Body of pancreas (tissue), 4 donors: ENCODE measurements at regions not wholly inside any gene's neighbourhood (a gene's known extent, or its start where the extent isn't known, plus 50 kb on each side); places are given as distances from the start of the nearest gene placed in this dataset.

Source experiments
- ATAC-seq: fragments of 150-250 bp; one replicate; pipeline ENCODE4 v1.9.1; 2016
- DNase-seq, 4 donors: peaks; one replicate each; pipeline ENCODE4 v3.0.0-alpha.2; 2019
- H3K27ac ChIP-seq, 4 donors: fragments of 200-600 bp; sonication (generic); 1 replicate in 3 of 4; 2 replicates in 1 of 4; pipeline versions ENCODE4 v1.5.1 to v1.6.1; 2016 to 2019; ENCODE audit warnings: mild to moderate bottlenecking in 1 of 4, mixed read lengths in 1 of 4, moderate library complexity in 1 of 4
- H3K27me3 ChIP-seq, 2 donors: fragments of 200-600 bp; sonication (generic); one replicate each; pipeline ENCODE4 v1.6.0; 2016; ENCODE audit warnings: mild to moderate bottlenecking in 1 of 2
- H3K36me3 ChIP-seq, 2 donors: fragments of 200-600 bp; sonication (generic); replicated peaks in 1 of 2; 2 replicates each; pipeline ENCODE4 v1.5.1; 2016; ENCODE audit warnings: low read depth in 2 of 2; ENCODE audit not compliant: insufficient read depth in 1 of 2
- H3K4me1 ChIP-seq: fragments of 200-600 bp; sonication (generic); one replicate; pipeline ENCODE4 v1.6.0; 2016
- H3K4me3 ChIP-seq, 2 donors: fragments of 200-600 bp; sonication (generic); 1 replicate in 1 of 2; 2 replicates in 1 of 2; pipeline ENCODE4 v1.5.1; 2016 to 2019
- H3K9me3 ChIP-seq, 3 donors: fragments of 200-600 bp; sonication (generic); 1 replicate in 2 of 3; 2 replicates in 1 of 3; pipeline ENCODE4 v1.5.1; 2016
- POLR2A ChIP-seq, 3 donors: fragments of 450-650 bp; IDR thresholded peaks; one replicate each; pipeline ENCODE4 v1.6.1; 2016; ENCODE audit warnings: antibody characterized with exemption in 3 of 3, mild to moderate bottlenecking in 2 of 3
- WGBS, 2 donors: methylation state at CpG; one replicate each; pipeline ENCODE4 v1.1.5; 2017; 5-methylcytosine and 5-hydroxymethylcytosine counted together
- intact Hi-C: fragments of 100-400 bp; cut with DNase I; formaldehyde crosslinking; loops from one replicate; pipeline ENCODE4 v1.15.1; 2023
- TF ChIP-seq, protein P1 (sequence below), 7 experiments: fragments of 450-650 bp in 4 of 7; fragments of 200-600 bp in 3 of 7; sonication (generic) in 3 of 7; IDR thresholded peaks; one replicate each; pipeline ENCODE4 v1.5.1; 2016 to 2019; ENCODE audit warnings: antibody characterized with exemption in 7 of 7

DNA sequence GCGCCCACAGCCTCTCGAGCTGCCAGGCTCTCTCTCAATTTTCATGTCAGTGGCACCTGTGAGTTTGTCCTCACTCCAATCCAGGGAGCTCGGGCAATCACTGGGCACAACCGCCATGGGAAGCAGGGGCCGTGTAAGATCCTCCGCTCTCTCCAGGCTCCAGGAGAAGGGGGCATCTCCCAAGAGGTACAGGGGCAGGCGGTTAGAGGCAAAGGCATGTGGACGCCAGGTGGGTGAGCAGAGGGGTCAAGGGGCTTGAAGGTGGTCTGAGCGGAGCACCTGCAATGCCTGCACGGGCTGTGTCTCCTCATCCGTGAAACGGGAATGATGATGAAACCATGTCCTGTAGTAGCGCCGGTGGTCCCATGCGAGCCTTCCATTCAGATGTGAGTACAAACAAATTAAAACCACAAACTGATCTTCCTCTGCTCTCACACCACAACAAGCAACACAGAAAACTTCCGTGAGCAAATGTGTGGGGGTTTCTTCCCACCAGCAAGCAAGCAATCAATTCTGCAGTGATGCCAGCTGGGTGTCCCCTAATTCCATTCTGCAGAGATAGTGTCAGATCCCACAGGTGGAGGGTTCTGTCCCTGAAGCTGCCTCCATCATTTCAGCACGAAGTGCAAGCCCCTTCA lies 222.5 kb upstream of the PMEPA1 start:
- no peaks in the 10 kb centered on the region for H3K9me3 ChIP-seq

DNA sequence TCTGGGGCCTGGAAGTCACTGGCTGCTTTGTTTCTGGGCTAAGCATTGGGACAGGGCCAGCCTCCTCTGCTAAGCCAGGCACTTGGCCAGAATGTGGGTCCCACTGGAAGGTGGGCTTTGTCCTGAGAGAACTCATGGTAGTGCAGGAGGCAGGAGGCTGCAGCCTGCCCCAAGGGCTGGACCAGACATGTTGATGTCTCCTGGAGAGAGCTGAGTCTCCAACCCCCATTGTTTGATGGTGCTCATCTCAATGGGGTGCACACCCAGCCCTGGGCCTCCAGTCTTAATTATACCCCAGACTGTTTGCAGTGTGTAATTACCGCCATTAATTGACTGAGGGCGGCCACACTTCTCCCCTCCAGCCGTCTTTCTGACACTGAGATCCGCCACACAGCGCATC lies 220.5 kb upstream of the PMEPA1 start:
- DNase-seq = no peak
- TF ChIP-seq, protein P1, sequence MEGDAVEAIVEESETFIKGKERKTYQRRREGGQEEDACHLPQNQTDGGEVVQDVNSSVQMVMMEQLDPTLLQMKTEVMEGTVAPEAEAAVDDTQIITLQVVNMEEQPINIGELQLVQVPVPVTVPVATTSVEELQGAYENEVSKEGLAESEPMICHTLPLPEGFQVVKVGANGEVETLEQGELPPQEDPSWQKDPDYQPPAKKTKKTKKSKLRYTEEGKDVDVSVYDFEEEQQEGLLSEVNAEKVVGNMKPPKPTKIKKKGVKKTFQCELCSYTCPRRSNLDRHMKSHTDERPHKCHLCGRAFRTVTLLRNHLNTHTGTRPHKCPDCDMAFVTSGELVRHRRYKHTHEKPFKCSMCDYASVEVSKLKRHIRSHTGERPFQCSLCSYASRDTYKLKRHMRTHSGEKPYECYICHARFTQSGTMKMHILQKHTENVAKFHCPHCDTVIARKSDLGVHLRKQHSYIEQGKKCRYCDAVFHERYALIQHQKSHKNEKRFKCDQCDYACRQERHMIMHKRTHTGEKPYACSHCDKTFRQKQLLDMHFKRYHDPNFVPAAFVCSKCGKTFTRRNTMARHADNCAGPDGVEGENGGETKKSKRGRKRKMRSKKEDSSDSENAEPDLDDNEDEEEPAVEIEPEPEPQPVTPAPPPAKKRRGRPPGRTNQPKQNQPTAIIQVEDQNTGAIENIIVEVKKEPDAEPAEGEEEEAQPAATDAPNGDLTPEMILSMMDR (IDR thresholded peaks at IDR 0.05) = no peak
- no peak for TF ChIP-seq POLR2A (IDR thresholded peaks at IDR 0.05)
- Histone ChIP-seq H3K27ac (no peak overlapping the region), H3K4me1 (peaks cover 12% of the 10 kb centered on the region), H3K27me3 (no peaks in the 10 kb centered on the region), H3K9me3 (no peaks in the 10 kb centered on the region), H3K36me3 (no peaks in the 10 kb centered on the region), H3K4me3 (no peak overlapping the region)
- intact Hi-C loops = no loop called here
- no peak for ATAC-seq
- WGBS, 2 donors = 59 to 79% methylated on average over 5 of the region's 5 CpGs

More for the DNA sequence above, 222.5 kb upstream of the PMEPA1 start:
- 63 to 71% methylated on average over 15 to 17 of the region's 17 CpGs for WGBS, 2 donors
- Histone ChIP-seq H3K4me1 (peaks cover 12% of the 10 kb centered on the region), H3K36me3 (no peaks in the 10 kb centered on the region), H3K4me3 (no peak overlapping the region), H3K27me3 (no peaks in the 10 kb centered on the region), H3K27ac (no peak overlapping the region)
- DNase-seq (no peak), ATAC-seq (no peak)
- intact Hi-C loops = no loop called here
- no peak for TF ChIP-seq POLR2A (IDR thresholded peaks at IDR 0.05)
- TF ChIP-seq, protein P1 (IDR thresholded peaks at IDR 0.05) = no peak

DNA sequence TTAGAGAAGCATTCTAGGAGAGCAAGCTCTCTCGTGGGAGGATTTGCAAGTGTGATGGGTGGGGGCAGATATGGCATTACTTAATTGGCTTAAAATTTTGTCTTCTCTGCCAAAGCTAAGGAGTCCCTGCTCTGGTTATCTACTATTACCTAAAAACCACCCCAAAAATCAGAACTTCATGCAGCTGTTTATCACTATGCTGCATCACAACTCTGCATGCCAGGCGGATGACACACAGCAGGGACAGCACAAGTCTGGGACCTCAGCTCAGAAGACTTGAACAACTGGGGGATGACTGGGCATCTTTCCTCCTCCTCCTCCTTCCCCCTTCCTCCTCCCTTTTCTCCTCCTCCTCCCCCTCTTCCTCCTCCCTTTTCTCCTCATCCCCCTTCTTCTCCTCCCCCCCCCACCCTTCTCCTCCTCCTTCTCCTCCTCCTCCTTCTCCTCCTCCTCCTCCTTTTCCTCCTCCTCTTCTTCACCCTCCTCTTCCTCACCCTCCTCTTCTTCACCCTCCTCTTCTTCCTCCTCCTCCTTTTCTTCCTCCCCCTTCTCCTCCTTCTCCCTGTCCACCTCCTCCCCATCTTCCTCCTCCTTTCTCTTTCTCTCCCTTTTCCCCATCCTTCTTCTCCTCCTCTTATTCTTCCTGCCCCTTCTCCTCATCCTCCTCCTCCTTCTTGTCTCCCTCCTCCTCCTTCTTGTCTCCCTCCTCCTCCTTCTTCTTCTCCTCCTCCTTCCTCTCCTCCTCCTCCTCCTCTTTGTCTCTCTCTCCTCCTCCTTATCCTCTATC lies 218.6 kb upstream of the PMEPA1 start:
- no peak for TF ChIP-seq POLR2A (IDR thresholded peaks at IDR 0.05)
- TF ChIP-seq, protein P1 (IDR thresholded peaks at IDR 0.05) = no peak
- no peak for DNase-seq

DNA sequence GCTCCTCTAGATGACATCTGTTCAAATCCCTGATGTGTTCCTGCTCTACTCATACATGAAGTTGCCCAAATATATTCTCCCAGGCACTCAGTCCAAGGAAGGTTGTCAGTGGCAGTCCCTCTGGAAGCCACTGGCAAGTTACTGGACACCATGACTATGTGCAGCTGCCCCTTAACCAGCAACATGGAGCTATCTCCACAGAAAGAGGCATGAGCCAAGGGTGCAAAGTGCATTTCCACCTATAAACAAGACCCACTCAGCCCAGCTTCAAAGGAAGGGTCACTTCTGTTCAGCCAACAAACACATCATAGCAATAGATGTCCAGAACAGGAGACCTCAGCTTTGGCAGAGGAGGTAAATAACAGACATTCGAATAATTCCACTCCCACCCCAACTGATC lies 217.6 kb upstream of the PMEPA1 start:
- H3K9me3 ChIP-seq = no peaks in the 10 kb centered on the region
- H3K36me3 ChIP-seq = no peaks in the 10 kb centered on the region
- intact Hi-C loops = no loop called here
- no peak for TF ChIP-seq POLR2A (IDR thresholded peaks at IDR 0.05)
- TF ChIP-seq, protein P1 (IDR thresholded peaks at IDR 0.05) = no peak
- H3K27ac ChIP-seq = no peak overlapping the region
- 59 to 85% methylated on average over 1 of the region's 1 CpG for WGBS, 2 donors
- H3K4me1 ChIP-seq = peaks cover 8% of the 10 kb centered on the region
- no peak overlapping the region for H3K4me3 ChIP-seq
- no peak for DNase-seq
- no peaks in the 10 kb centered on the region for H3K27me3 ChIP-seq
- ATAC-seq = no peak

More for the DNA sequence above, 218.6 kb upstream of the PMEPA1 start:
- no peak for ATAC-seq
- Histone ChIP-seq H3K27me3 (no peaks in the 10 kb centered on the region), H3K27ac (no peak overlapping the region), H3K4me3 (no peak overlapping the region), H3K4me1 (peaks cover 9% of the 10 kb centered on the region), H3K9me3 (no peaks in the 10 kb centered on the region), H3K36me3 (no peaks in the 10 kb centered on the region)
- 65 to 68% methylated on average over 2 of the region's 2 CpGs for WGBS, 2 donors
- intact Hi-C loops = no loop called here
